ENCODE measurements at regions not wholly inside any gene's neighbourhood (a gene's known extent, or its start where the extent isn't known, plus 50 kb on each side); places are given as distances from the start of the nearest gene placed in this dataset.

- Histone ChIP-seq H3K36me3 (ENCODE audit: insufficient read depth, low read length) (no peaks in the 10 kb centered on the region), H3K9me3 (ENCODE audit: low read length) (no peaks in the 10 kb centered on the region), H3K4me1 (ENCODE audit: insufficient read depth, low read length) (no peaks in the 10 kb centered on the region), H3K4me3 (ENCODE audit: low read depth in 1 of 2, low read length in 2 of 2) (no peak overlapping the region), H3K27ac (ENCODE audit: low read depth, low read length) (no peak overlapping the region), H3K9ac (ENCODE audit: low read length) (no peak overlapping the region), H3K27me3 (ENCODE audit: control insufficient read depth in 1 of 2, insufficient read depth in 2 of 2, low read length in 2 of 2) (no peaks in the 10 kb centered on the region)
Measured at GRCh38 chr2:71948781-71949536, 198.7 kb downstream of the CYP26B1 start.

- Histone ChIP-seq H3K27me3 (ENCODE audit: control insufficient read depth in 1 of 2, insufficient read depth in 2 of 2, low read length in 2 of 2) (no peaks in the 10 kb centered on the region), H3K36me3 (ENCODE audit: insufficient read depth, low read length) (no peaks in the 10 kb centered on the region), H3K4me3 (ENCODE audit: low read depth in 1 of 2, low read length in 2 of 2) (no peak overlapping the region), H3K9me3 (ENCODE audit: low read length) (no peaks in the 10 kb centered on the region), H3K4me1 (ENCODE audit: insufficient read depth, low read length) (no peaks in the 10 kb centered on the region), H3K9ac (ENCODE audit: low read length) (no peak overlapping the region), H3K27ac (ENCODE audit: low read depth, low read length) (no peak overlapping the region)
Measured at GRCh38 chr2:71947809-71948208, 199.9 kb downstream of the CYP26B1 start.

DNA sequence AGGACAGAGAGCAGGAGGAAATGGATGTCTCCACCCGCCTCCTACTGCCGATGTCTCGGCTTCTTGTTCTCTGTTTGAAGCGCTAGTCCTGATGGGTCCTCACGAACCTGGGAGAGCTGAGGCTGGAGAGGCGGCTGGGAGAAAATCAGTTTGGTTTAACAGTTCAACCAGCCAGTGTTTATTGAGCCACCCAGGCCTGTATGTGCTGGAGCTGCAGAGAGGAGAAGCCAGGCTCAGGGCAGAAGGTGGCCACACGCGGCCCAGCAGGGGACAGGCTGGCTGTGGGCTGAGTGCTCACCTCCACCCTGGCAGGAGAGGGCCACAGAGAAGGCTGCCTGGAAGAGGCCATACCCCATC is 202.1 kb downstream of the CYP26B1 start:
- Histone ChIP-seq H3K4me3 (ENCODE audit: low read depth in 1 of 2, low read length in 2 of 2) (no peak overlapping the region), H3K36me3 (ENCODE audit: insufficient read depth, low read length) (no peaks in the 10 kb centered on the region), H3K4me1 (ENCODE audit: insufficient read depth, low read length) (peaks cover 3% of the 10 kb centered on the region), H3K9ac (ENCODE audit: low read length) (no peak overlapping the region), H3K27me3 (ENCODE audit: control insufficient read depth in 1 of 2, insufficient read depth in 2 of 2, low read length in 2 of 2) (no peaks in the 10 kb centered on the region), H3K9me3 (ENCODE audit: low read length) (no peaks in the 10 kb centered on the region), H3K27ac (ENCODE audit: low read depth, low read length) (no peak overlapping the region)

DNA sequence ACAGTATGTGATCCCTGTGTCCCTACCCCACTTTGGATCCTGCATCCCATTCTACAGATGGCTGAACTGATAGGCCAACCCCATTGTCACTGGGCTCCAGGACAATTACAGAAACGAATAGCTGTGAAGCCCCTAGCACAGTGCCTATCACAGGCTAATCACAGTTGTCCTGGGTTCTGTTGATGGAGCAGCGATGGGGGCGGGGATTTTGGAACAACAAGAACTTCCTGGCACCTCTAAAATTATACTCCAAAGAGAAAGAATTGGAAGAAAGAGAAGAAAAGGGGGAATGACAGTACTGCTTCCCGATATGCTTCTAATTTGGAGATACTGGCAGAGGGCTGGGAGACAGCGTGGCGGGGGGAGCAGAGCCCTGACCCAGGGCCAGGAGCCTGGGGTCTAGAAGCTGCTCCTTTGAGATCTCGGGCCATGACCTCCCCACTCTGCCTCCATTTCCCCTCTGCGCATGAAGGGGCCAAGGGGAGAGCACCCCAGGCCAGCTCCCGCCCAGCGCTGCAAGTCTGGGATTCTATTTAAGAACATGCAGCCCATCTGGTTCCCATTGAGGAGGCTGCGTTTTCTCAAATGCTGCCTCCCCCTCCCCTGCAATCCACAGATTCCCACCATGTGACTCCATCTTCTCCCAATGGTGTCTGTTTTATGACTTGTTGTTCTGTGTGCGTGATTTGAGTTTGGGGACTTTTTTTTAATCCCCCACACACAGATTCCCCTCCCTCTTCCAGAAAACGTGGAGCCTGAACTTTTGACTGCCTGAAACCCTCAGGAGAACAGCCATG is 202.7 kb downstream of the CYP26B1 start:
- no peak overlapping the region for H3K4me3 ChIP-seq (ENCODE audit: low read depth in 1 of 2, low read length in 2 of 2)
- no peaks in the 10 kb centered on the region for H3K36me3 ChIP-seq (ENCODE audit: insufficient read depth, low read length)
- H3K9ac ChIP-seq (ENCODE audit: low read length): no peak overlapping the region
- H3K27me3 ChIP-seq (ENCODE audit: control insufficient read depth in 1 of 2, insufficient read depth in 2 of 2, low read length in 2 of 2): no peaks in the 10 kb centered on the region
- H3K9me3 ChIP-seq (ENCODE audit: low read length): no peaks in the 10 kb centered on the region
- no peak overlapping the region for H3K27ac ChIP-seq (ENCODE audit: low read depth, low read length)
- H3K4me1 ChIP-seq (ENCODE audit: insufficient read depth, low read length): peaks cover 9% of the 10 kb centered on the region

DNA sequence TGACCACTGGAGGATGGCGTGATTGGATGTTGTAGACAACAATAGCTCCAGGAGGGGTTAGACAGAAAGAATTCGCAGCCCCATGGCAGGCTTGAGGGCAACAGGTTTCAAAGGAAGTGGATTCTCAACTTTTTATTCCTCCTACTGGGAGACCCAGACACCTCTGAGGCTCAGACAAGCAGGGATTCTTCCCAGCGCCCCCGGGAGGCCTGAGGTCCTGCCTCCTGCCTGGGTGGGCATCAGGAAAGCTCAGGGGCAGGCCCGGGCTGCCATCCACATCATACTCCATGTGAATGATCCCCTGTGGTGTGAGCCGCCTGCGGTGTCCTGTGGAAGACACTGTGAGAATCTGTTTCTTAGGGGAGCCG is 203.5 kb downstream of the CYP26B1 start:
- Histone ChIP-seq H3K4me1 (ENCODE audit: insufficient read depth, low read length) (peaks cover 17% of the 10 kb centered on the region), H3K4me3 (ENCODE audit: low read depth in 1 of 2, low read length in 2 of 2) (no peak overlapping the region), H3K9ac (ENCODE audit: low read length) (no peak overlapping the region), H3K36me3 (ENCODE audit: insufficient read depth, low read length) (no peaks in the 10 kb centered on the region), H3K9me3 (ENCODE audit: low read length) (no peaks in the 10 kb centered on the region), H3K27ac (ENCODE audit: low read depth, low read length) (no peak overlapping the region), H3K27me3 (ENCODE audit: control insufficient read depth in 1 of 2, insufficient read depth in 2 of 2, low read length in 2 of 2) (no peaks in the 10 kb centered on the region)

GRCh38 chr2:71943238-71944182 is 204.2 kb downstream of the CYP26B1 start:
- Histone ChIP-seq H3K9ac (ENCODE audit: low read length) (no peak overlapping the region), H3K9me3 (ENCODE audit: low read length) (no peaks in the 10 kb centered on the region), H3K27ac (ENCODE audit: low read depth, low read length) (no peak overlapping the region), H3K4me3 (ENCODE audit: low read depth in 1 of 2, low read length in 2 of 2) (no peak overlapping the region), H3K36me3 (ENCODE audit: insufficient read depth, low read length) (no peaks in the 10 kb centered on the region), H3K4me1 (ENCODE audit: insufficient read depth, low read length) (peaks cover 17% of the 10 kb centered on the region), H3K27me3 (ENCODE audit: control insufficient read depth in 1 of 2, insufficient read depth in 2 of 2, low read length in 2 of 2) (no peaks in the 10 kb centered on the region)

DNA sequence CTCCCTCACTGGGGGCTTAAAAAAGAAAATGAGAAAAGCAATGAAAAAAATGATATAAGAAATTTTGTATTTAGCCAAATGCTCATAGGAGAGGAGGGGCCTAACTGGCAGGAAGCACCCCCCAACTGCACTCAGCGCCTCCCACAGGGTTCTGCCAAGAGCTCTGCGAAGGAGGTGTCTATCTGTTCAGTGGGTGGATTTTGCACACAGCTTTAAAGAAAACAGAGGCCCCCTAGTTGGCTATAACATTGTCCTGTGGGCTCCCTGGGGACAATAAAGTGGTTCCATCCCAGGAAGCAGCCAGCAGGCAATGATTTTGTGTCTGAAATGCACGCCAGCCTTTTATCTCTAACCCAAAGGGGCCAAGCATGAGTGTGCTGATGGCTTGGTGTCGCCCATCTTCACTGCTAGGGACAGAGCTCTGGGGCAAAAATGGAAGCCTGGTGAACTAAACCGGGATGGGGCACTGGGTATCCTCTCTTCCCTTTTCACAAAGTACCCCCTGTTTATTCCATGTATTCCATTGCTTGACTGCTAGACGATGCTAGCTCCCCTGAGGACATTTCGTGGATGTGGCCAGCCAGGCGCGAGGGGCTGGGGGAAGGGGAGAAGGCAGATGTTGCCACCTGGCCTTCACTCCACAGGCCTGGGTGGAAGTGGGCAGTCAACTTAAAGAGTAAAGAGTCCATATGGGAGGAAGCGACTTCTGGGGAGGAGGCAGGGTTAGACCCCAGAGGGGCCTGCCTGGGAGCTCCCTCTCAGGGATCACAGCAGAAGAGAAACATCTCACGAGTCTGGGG is 205.7 kb downstream of the CYP26B1 start:
- H3K4me1 ChIP-seq (ENCODE audit: insufficient read depth, low read length): peaks cover 18% of the 10 kb centered on the region
- no peaks in the 10 kb centered on the region for H3K9me3 ChIP-seq (ENCODE audit: low read length)
- H3K36me3 ChIP-seq (ENCODE audit: insufficient read depth, low read length): no peaks in the 10 kb centered on the region
- no peak overlapping the region for H3K9ac ChIP-seq (ENCODE audit: low read length)
- H3K4me3 ChIP-seq (ENCODE audit: low read depth in 1 of 2, low read length in 2 of 2): no peak overlapping the region
- no peak overlapping the region for H3K27ac ChIP-seq (ENCODE audit: low read depth, low read length)
- H3K27me3 ChIP-seq (ENCODE audit: control insufficient read depth in 1 of 2, insufficient read depth in 2 of 2, low read length in 2 of 2): no peaks in the 10 kb centered on the region

- no peaks in the 10 kb centered on the region for H3K27me3 ChIP-seq (ENCODE audit: control insufficient read depth in 1 of 2, insufficient read depth in 2 of 2, low read length in 2 of 2)
- H3K4me3 ChIP-seq (ENCODE audit: low read depth in 1 of 2, low read length in 2 of 2): no peak overlapping the region
- no peak overlapping the region for H3K27ac ChIP-seq (ENCODE audit: low read depth, low read length)
- peaks cover 29% of the 10 kb centered on the region for H3K4me1 ChIP-seq (ENCODE audit: insufficient read depth, low read length)
- no peaks in the 10 kb centered on the region for H3K9me3 ChIP-seq (ENCODE audit: low read length)
- H3K36me3 ChIP-seq (ENCODE audit: insufficient read depth, low read length): no peaks in the 10 kb centered on the region
- no peak overlapping the region for H3K9ac ChIP-seq (ENCODE audit: low read length)
Measured at GRCh38 chr2:71940695-71941094, 207.0 kb downstream of the CYP26B1 start.

GRCh38 chr2:71939588-71940535 is 207.8 kb downstream of the CYP26B1 start:
- Histone ChIP-seq H3K27ac (ENCODE audit: low read depth, low read length) (no peak overlapping the region), H3K9me3 (ENCODE audit: low read length) (no peaks in the 10 kb centered on the region), H3K27me3 (ENCODE audit: control insufficient read depth in 1 of 2, insufficient read depth in 2 of 2, low read length in 2 of 2) (no peaks in the 10 kb centered on the region), H3K9ac (ENCODE audit: low read length) (no peak overlapping the region), H3K4me3 (ENCODE audit: low read depth in 1 of 2, low read length in 2 of 2) (no peak overlapping the region), H3K36me3 (ENCODE audit: insufficient read depth, low read length) (no peaks in the 10 kb centered on the region), H3K4me1 (ENCODE audit: insufficient read depth, low read length) (peaks cover 38% of the 10 kb centered on the region)
